HG03442 (cell line): ENCODE measurements at regions not wholly inside any gene's neighbourhood (a gene's known extent, or its start where the extent isn't known, plus 50 kb on each side); places are given as distances from the start of the nearest gene placed in this dataset.
"Not testable (repeated sequence)": the region's sequence is repeated elsewhere in the genome, so short reads cannot be mapped to it uniquely, and the experiment has no call there.

Experiments
- ATAC-seq: cut with Tn5 transposase; IDR thresholded peaks from one replicate; pipeline ENCODE4 v1.9.1; 2021; ENCODE audit warnings: mild to moderate bottlenecking, moderate library complexity; ENCODE audit not compliant: unreplicated experiment

GRCh38 chr4:53886090-53886489 lies 178.3 kb downstream of the CHIC2 start:
- no peak for ATAC-seq

GRCh38 chr4:53885668-53886067 lies 178.7 kb downstream of the CHIC2 start:
- ATAC-seq, result no peak

GRCh38 chr4:53877096-53877495 lies 187.3 kb downstream of the CHIC2 start:
- ATAC-seq, result not testable (repeated sequence)

- no peak for ATAC-seq
Observed at GRCh38 chr4:53866055-53866454, 198.3 kb downstream of the CHIC2 start.

- ATAC-seq, result no peak
Observed at GRCh38 chr4:53865054-53865453, 199.4 kb downstream of the CHIC2 start.

- no peak for ATAC-seq
Observed at GRCh38 chr4:53863736-53864365, 200.6 kb downstream of the CHIC2 start.

GRCh38 chr4:53863158-53863557 lies 201.2 kb downstream of the CHIC2 start:
- ATAC-seq, result no peak

GRCh38 chr4:53861856-53862610 lies 202.4 kb downstream of the CHIC2 start:
- ATAC-seq, result no peak

GRCh38 chr4:53859305-53859704 lies 205.1 kb downstream of the CHIC2 start:
- ATAC-seq, result no peak

- no peak for ATAC-seq
Observed at GRCh38 chr4:53858744-53859143, 205.7 kb downstream of the CHIC2 start.

- no peak for ATAC-seq
Observed at GRCh38 chr4:53855581-53856250, 208.7 kb downstream of the CHIC2 start.

- no peak for ATAC-seq
Observed at GRCh38 chr4:53854991-53855568, 209.3 kb downstream of the CHIC2 start.

GRCh38 chr4:53852343-53852742 lies 212.1 kb downstream of the CHIC2 start:
- no peak for ATAC-seq

GRCh38 chr4:53847965-53848364 lies 216.4 kb downstream of the CHIC2 start:
- no peak for ATAC-seq

GRCh38 chr4:53844551-53844950 lies 219.9 kb downstream of the CHIC2 start:
- ATAC-seq, result no peak

- no peak for ATAC-seq
Observed at GRCh38 chr4:53844133-53844532, 220.3 kb downstream of the CHIC2 start.

- no peak for ATAC-seq
Observed at GRCh38 chr4:53841711-53842110, 222.7 kb downstream of the CHIC2 start.

GRCh38 chr4:53840643-53841042 lies 223.8 kb downstream of the CHIC2 start:
- no peak for ATAC-seq

GRCh38 chr4:53833302-53834003 lies 231.0 kb downstream of the CHIC2 start:
- not testable (repeated sequence) for ATAC-seq

- ATAC-seq, result no peak
Observed at GRCh38 chr4:53832549-53832948, 231.9 kb downstream of the CHIC2 start.

GRCh38 chr4:53830511-53830910 lies 233.9 kb downstream of the CHIC2 start:
- no peak for ATAC-seq
